Keratinocyte (primary cell): ENCODE measurements at regions not wholly inside any gene's neighbourhood (a gene's known extent, or its start where the extent isn't known, plus 50 kb on each side); places are given as distances from the start of the nearest gene placed in this dataset.

ENCODE experiments used
- EZH2 ChIP-seq: IDR thresholded peaks from one replicate; pipeline ENCODE4 v1.6.1; 2012; ENCODE audit warnings: inconsistent platforms, mild to moderate bottlenecking, low read length, moderate library complexity
- TF ChIP-seq, protein P1 (sequence below), 3 experiments: IDR thresholded peaks in 1 of 3; conservative IDR thresholded peaks in 1 of 3; optimal IDR thresholded peaks in 1 of 3; 2 replicates in 2 of 3; 3 replicates in 1 of 3; pipeline versions ENCODE3 to v1.5.1; 2011; ENCODE audit warnings: low read length in 3 of 3, mild to moderate bottlenecking in 3 of 3, moderate library complexity in 2 of 3, control low read depth in 1 of 3, inconsistent platforms in 1 of 3; ENCODE audit not compliant: insufficient read depth in 2 of 3; ENCODE audit errors: extremely low read depth in 1 of 3

DNA sequence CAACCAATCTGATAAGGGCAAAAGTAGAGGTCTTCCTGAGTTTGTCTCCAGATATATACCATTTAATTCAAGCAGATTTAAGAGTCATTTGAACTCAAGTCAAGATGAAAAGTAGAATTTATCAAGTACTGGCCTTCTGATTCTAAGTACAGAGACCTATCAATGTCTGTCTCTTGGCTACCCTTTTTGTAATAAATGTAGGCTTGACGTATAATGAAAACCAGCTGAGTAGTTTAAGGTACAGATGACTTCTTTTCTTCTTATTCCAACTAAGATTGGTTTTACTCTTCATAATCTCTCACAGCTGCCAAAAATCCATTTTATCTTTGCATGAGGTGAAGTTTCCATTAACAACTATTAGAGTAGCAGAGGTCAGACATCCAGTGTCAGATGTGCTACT, 867.6 kb downstream of the FAT4 start:
- TF ChIP-seq, protein P1, sequence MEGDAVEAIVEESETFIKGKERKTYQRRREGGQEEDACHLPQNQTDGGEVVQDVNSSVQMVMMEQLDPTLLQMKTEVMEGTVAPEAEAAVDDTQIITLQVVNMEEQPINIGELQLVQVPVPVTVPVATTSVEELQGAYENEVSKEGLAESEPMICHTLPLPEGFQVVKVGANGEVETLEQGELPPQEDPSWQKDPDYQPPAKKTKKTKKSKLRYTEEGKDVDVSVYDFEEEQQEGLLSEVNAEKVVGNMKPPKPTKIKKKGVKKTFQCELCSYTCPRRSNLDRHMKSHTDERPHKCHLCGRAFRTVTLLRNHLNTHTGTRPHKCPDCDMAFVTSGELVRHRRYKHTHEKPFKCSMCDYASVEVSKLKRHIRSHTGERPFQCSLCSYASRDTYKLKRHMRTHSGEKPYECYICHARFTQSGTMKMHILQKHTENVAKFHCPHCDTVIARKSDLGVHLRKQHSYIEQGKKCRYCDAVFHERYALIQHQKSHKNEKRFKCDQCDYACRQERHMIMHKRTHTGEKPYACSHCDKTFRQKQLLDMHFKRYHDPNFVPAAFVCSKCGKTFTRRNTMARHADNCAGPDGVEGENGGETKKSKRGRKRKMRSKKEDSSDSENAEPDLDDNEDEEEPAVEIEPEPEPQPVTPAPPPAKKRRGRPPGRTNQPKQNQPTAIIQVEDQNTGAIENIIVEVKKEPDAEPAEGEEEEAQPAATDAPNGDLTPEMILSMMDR (optimal IDR thresholded peaks at IDR 0.05 in 1 of 3, IDR thresholded peaks at IDR 0.05 in 1 of 3, conservative IDR thresholded peaks at IDR 0.05 in 1 of 3; ENCODE audit: extremely low read depth in 1 of 3, insufficient read depth in 2 of 3, low read length in 3 of 3): no peak
- no peak for TF ChIP-seq EZH2
